Testis (tissue), 2 donors: ENCODE measurements at regions not wholly inside any gene's neighbourhood (a gene's known extent, or its start where the extent isn't known, plus 50 kb on each side); places are given as distances from the start of the nearest gene placed in this dataset.

Experiments used
- CTCF ChIP-seq, 3 experiments: fragments of 450-650 bp in 2 of 3; fragments of 200-600 bp in 1 of 3; sonication (generic) in 1 of 3; IDR thresholded peaks; one replicate each; pipeline ENCODE4 v1.5.1; 2016 to 2019; ENCODE audit warnings: antibody characterized with exemption in 3 of 3, mild to moderate bottlenecking in 2 of 3, moderate library complexity in 1 of 3
- POLR2A ChIP-seq: fragments of 450-650 bp; IDR thresholded peaks from one replicate; pipeline ENCODE4 v1.6.1; 2017; ENCODE audit warnings: antibody characterized with exemption, mild to moderate bottlenecking, moderate library complexity

DNA sequence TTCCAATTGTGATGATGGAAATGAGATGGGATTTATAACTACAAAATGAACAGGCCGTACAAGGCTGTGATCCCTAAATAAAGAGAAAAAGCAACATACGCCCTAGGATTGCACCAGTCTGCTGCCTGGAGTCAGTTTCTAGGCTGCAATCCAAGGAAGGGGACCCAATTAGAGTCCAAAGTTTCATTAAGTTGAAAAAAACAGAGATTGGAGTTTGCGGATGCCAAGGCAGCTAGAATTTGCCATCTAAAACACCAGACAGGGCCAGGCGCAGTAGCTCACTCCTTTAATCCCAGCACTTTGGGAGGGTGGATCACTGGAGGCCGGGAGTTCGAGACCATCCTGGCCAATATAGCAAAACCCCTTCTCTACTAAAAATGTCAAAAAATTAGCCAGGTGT is 661.0 kb downstream of the RPS29 start:
- TF ChIP-seq CTCF (IDR thresholded peaks at IDR 0.05): no peak
- no peak for TF ChIP-seq POLR2A
